SK-N-DZ (cell line): ENCODE measurements at regions not wholly inside any gene's neighbourhood (a gene's known extent, or its start where the extent isn't known, plus 50 kb on each side); places are given as distances from the start of the nearest gene placed in this dataset.
A peak's percentile ranks its signal among the peaks of the same experiment; 100 is the strongest.
"Not testable (repeated sequence)": the region's sequence is repeated elsewhere in the genome, so short reads cannot be mapped to it uniquely, and the experiment has no call there.

Source experiments
- DNase-seq: peaks from one replicate; pipeline ENCODE4 v3.0.0-alpha.2; 2015; ENCODE audit warnings: low spot score

GRCh38 chr4:147160908-147161513 lies 215.3 kb upstream of the TTC29 start:
- DNase-seq, result peak; percentile 42

DNA sequence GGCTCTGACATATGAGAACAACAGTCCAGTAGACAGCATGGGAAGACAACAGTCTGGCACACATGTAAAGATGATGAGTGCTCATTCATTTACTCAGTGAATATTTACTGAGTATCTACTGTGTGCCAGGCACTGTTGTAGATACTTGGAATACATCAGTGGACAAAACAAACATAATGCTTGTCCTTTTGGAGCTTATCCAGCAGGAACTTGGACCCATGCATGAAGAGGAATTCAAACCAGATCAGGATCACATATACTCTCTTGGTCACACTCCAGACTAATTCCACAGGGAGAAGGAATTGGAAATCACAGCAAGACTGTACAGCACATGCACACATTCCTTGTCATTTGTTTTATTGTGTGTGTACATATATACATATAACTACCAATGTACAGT lies 217.6 kb upstream of the TTC29 start:
- no peak for DNase-seq

DNA sequence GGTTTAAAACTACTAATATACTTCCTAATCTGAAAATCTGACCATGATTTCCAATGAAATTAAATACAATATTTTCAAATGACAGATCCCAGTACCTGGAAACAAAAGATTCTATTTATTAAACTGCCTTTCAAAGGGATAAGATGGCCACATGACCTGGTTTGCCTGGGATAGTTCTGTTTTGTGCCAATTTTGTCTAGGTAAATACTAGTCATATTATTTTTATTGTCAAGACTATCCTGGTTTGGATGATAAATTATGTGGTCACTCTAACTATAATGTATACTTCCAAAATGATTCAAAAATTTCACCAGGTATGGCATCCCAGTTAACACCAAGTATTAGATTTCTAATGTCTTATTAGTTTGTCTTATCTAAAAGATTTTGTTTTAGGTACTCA lies 222.5 kb upstream of the TTC29 start:
- not testable (repeated sequence) for DNase-seq

DNA sequence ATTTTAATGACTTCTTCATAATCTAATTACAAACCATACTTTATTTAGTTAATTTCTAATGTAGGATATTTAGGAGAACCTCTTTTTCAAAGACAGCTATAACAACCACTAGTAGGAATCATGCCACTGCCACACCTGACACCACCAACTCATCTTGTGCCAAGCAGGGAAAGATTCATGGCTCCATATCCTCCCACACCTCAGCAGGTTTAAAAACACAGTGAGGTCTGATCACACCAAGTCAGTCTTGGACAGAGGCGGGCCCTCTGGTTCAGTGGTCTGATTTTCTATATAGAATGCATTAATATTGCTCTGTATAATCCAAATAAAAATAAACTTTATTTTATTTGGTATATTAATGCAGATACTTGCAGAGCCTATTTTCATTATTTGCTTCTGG lies 227.7 kb upstream of the TTC29 start:
- DNase-seq, result no peak

DNA sequence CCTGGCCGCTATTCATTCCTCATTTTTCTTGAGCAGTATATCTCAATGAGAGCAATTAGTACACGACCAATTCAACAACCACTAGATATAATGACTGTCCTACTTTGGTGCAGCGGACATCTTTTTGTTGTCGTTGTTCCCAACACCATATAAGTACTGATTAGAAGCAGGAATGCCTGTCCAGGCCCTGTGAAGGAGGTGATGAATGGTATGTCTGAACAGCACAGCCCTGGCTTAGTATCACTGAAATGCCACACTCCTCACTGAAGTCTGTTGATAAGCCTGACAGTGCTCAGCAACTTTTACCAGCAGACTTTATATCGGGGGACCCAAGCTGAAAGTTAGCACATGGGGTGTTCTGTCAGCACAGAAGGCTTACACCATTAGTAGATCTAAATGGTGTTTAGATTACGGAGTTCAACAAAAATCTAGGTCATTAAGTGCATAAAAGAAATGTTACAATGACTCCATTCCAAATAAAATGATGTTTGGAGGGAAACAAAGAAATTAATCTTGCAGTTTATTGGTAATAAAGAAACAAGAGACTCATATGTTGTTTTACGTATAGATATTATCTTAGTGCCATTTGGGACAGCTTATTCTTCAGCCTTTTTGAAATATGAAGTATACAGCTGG lies 228.3 kb upstream of the TTC29 start:
- no peak for DNase-seq

DNA sequence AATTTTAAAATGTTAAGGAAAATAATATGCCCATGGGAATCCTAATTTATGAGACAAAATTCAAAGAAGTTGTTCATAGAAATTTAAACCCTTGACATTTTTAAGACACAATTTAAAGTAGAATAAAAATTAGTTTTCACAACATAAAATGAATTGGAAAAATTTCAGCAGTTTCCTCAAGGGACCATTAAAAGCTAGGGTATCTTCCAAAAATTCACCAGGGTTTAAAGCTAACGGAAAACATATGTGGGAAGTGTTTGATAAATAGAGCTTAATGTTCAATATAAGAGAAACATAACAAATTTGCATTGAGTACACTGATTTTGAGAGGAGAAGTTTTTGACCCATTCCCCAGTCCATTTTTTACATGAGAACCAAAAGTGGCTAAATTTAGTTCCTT lies 228.9 kb upstream of the TTC29 start:
- DNase-seq, result no peak

DNA sequence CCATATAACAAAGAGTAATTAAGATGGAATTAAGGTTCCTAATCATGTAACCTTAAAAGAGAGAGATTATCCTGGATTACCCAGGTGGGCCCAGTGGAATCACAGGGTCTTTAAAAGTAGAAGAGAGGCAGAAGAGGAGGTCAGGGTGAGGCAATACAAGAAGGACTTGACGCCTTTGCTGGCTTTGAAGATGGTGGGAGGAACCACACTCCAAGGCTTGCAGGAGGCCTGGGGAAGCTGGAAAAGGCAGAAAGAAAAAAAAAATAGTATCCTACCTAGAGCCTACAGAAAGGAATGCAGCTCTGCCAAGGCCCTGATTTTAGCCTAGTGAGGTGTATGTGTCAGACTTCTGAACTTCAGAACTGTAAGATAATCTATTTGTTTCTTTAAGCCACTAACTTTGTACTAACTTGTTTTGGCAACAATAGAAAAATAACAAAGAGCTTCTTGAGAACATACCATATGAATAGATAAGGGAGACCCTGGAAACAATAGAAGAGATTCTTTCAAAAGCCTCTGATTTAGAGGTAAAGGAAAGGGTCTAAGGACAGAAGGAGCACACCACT lies 229.9 kb upstream of the TTC29 start:
- no peak for DNase-seq

DNA sequence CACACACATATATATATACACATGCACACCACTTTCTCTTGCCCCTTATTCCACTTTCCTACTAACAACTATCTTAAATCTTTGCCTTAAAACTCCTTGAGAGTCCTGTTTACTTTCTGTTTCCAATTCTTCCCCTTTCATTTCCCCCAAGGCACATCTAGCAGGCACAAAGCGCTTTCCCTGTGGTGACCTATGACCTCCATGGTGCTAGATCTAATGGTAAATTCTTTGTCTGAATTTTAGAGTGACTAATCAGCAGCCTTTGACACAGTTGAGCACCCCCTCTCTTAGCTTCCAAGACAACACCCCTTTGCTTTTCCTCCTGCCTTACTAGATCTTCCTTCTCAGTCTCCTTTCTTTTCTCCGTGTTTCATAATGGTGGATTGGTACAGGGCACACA lies 236.4 kb upstream of the TTC29 start:
- DNase-seq, result no peak

DNA sequence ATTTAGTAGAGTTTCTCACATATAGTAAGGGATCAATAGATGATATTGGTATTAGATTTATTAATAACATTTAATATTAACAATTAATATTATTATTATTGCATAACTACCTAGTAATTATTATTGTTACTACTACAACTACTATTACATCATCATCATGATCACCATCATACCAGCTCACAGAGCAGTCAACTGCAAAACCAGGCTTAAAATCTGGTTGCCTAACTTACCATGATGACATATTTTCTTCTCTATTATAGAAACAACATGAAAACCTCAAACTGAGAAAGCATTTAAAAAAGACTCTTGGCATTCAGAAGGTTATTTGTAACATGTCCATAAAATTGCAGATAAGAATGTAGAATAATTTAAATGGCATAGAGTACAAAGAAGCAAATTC lies 247.0 kb upstream of the TTC29 start:
- DNase-seq, result no peak

DNA sequence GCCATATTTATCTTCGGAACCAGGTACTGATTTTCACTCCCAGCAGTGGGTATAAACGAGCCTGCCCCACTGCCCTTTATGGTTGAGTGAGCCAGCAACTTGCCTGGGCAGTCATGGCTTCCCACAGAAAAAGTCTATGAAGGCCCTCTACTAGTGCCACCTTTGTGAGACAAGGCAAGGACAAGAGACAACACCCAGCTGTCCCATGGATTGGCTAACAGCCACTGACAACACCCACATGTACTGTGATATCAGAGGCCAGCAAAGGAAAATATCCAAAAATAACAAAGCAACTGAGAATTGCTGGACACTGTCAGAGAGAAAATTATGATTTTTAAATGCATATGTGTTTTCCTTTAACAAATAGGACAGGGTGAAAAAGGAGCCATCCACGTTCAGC lies 248.4 kb upstream of the TTC29 start:
- no peak for DNase-seq

DNA sequence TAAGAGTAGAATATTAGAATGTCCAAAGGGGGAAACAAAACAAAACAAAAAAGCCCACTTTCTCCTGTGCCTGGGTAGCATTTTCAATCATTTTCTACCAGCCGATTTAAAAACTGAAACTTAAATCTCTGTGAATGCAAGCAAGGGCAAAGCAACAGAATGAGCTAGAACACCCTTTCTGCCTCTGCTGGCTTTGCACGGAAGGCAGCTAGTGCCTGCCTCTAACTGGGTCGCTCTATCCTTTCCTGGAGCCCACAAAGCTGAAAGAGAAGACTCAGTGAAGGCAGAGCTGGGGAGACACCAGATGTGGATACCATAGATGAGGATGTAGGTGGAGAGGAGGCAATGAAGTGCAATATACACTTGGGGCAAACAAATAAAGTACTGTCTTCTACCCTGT lies 248.9 kb upstream of the TTC29 start:
- DNase-seq, result no peak

- DNase-seq, result no peak
Observed at GRCh38 chr4:147195386-147195785, 249.7 kb upstream of the TTC29 start.

- DNase-seq, result no peak
Observed at GRCh38 chr4:147198411-147199051, 252.9 kb upstream of the TTC29 start.

GRCh38 chr4:147201016-147201415 lies 255.4 kb upstream of the TTC29 start:
- DNase-seq, result no peak

GRCh38 chr4:147206807-147207206 lies 261.1 kb upstream of the TTC29 start:
- DNase-seq, result no peak

DNA sequence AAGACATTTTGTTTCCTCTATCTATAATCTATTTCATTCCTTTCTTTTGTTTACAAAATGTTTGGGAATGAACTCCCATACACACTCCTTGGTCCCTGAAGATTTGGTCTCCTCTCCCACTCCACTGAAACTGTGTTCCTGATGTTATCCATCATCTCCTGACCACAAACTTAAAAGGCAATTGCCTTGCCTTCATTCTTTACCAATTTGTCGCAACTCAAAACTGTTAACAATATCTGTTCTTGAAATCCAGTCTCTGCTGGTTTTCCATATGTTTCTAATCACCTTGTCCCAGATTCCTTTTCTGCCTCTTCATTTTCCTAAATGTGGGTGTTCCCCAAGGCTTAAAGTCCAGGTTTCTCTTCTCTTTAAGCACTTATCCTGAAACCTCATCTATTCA lies 262.2 kb upstream of the TTC29 start:
- no peak for DNase-seq

DNA sequence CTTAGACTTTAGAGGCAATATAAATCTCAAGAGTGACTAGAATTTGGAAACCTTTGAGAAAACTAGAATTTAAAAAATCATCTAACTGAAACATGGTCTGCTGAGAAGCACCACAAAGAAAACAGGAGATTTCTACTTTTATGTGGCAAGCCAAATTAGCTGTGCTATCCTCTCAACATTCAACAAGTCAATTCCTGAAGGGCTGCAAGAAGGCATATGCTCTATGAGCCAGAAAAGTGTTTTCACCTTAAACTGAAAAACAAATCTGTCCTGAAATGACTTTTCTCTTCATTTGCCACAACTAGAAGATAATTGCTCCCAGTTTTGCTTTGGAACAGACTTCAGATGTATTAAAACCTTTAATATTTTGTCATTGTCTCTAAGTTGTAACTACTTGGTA lies 263.2 kb upstream of the EDNRA start:
- DNase-seq, result no peak

DNA sequence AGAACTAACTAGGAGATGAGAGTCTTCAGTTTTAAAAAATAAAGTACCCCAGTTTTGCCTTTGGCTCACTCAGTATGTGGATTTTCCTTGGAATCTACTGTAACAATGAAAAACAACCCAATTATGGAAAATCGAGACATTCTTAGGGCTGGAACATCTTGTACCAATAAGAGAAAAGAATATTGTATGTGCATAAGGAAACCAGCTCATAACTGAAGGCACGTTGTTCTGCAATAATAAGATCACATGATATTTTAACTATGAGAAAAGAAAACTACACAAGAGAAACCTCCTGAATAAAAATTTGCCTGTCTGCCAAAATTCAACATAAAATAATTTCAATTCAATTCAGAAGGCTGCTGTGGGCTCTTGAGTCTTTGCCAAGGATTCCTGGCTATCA lies 261.8 kb upstream of the EDNRA start:
- DNase-seq, result no peak

- DNase-seq, result no peak
Observed at GRCh38 chr4:147220833-147221232, 260.1 kb upstream of the EDNRA start.

- no peak for DNase-seq
Observed at GRCh38 chr4:147222906-147223305, 258.0 kb upstream of the EDNRA start.

DNA sequence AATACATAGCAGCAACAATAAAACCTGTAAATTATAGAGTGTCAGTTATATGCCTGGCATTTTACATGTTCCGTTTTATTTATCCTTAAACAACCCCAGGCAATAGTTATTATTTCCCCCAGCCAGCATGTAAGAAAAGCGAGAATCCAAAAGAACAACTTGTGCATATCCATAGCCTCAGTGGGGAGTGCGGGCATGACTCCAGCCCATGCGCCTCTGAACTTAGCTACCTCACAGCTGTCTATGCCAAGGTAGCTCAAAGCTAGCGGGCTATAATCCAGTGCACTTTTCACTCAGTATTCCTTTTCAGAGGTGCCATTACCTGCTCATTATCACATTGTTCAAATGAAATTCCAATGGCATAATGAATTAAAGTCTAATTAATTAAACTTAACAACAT lies 257.3 kb upstream of the EDNRA start:
- no peak for DNase-seq

DNA sequence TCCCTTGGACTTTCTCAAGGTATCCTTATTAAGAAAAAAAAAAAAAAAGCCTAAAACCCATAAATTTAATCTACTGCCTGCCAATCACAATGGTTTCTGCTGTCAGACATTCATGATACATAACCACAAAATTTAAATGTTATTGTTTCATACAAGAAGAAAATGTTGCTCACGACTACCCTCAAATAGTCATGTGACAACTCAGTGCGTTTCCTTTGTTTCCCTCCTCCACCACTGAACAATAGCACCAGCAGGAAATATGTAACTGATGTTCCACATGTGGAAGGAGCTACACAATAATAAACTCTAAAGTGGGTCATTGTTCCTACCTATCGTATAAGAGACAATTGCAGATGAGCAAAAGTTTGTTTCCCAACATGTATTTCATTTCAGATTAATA lies 244.1 kb upstream of the EDNRA start:
- no peak for DNase-seq

DNA sequence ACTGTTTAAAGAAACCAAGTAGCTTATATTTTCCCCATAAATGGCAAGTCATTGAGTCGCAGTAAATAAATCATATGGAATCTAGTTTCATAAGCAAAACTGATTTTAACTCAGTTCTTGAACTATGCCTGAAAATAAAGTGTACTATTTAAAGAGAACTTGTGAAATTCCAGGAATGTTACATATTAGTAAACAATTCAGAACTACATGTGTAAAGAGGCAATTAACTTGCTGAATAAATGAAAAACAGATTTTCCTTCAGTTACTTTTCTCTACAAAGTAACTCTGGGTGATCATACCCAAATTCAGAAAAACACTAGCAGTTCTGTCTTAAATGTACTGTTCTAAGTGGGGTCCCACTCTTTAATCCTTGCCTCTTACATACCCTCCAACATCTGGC lies 236.1 kb upstream of the EDNRA start:
- DNase-seq, result no peak
